ENCODE measurements at regions not wholly inside any gene's neighbourhood (a gene's known extent, or its start where the extent isn't known, plus 50 kb on each side); places are given as distances from the start of the nearest gene placed in this dataset.

GRCh38 chr2:204226305-204226880, 289.8 kb downstream of the ICOS start:
- DNase-seq (ENCODE audit: low read depth, low spot score), result no peak

- DNase-seq (ENCODE audit: low read depth, low spot score), result no peak
Observed at GRCh38 chr2:204228169-204228886, 291.8 kb downstream of the ICOS start.

- DNase-seq (ENCODE audit: low read depth, low spot score), result no peak
Observed at GRCh38 chr2:204234248-204234647, 297.7 kb downstream of the ICOS start.

GRCh38 chr2:204234879-204235278, 298.3 kb downstream of the ICOS start:
- no peak for DNase-seq (ENCODE audit: low read depth, low spot score)

- no peak for DNase-seq (ENCODE audit: low read depth, low spot score)
Observed at GRCh38 chr2:204237416-204237815, 300.9 kb downstream of the ICOS start.

GRCh38 chr2:204239411-204240165, 303.0 kb downstream of the ICOS start:
- DNase-seq (ENCODE audit: low read depth, low spot score), result no peak

- no peak for DNase-seq (ENCODE audit: low read depth, low spot score)
Observed at GRCh38 chr2:204240961-204241360, 304.3 kb upstream of the PARD3B start.

DNA sequence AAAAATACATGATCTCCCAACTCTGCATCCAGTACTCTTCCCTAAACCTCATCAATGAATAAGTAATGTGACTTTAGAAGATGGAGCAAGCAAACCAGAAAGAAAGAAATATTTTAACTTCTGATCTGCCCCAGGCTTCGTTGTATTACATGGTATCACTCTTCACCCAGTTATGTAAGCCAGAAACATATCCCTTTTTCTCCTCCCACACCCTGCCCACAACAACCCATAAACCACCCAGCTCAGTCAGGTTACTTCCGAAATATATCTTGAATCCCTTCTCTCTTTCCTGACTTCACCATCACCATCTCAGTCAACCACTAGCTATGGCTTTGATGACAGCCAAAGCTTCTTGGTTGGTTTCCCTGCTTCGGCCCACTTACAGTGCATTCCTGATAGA, 295.8 kb upstream of the PARD3B start:
- DNase-seq (ENCODE audit: low read depth, low spot score), result no peak

DNA sequence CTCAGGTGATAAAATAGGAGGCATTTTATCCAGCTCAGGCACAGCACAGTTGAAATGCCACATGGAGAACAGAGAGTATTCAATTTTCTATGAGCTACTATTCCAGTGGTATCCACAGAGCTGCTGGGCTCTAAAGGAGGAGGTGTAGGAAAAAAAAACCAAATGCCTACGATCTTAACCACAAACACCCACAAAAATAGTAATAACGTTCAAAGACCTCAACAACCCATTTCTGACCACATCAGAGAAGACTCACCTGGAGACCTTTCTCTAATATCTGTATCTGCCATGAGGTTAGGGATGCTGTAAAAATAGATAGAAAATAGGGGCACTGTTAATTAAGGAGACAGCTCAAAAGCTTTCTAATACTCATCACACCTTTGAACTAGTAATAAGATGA, 294.6 kb upstream of the PARD3B start:
- DNase-seq (ENCODE audit: low read depth, low spot score), result no peak

DNA sequence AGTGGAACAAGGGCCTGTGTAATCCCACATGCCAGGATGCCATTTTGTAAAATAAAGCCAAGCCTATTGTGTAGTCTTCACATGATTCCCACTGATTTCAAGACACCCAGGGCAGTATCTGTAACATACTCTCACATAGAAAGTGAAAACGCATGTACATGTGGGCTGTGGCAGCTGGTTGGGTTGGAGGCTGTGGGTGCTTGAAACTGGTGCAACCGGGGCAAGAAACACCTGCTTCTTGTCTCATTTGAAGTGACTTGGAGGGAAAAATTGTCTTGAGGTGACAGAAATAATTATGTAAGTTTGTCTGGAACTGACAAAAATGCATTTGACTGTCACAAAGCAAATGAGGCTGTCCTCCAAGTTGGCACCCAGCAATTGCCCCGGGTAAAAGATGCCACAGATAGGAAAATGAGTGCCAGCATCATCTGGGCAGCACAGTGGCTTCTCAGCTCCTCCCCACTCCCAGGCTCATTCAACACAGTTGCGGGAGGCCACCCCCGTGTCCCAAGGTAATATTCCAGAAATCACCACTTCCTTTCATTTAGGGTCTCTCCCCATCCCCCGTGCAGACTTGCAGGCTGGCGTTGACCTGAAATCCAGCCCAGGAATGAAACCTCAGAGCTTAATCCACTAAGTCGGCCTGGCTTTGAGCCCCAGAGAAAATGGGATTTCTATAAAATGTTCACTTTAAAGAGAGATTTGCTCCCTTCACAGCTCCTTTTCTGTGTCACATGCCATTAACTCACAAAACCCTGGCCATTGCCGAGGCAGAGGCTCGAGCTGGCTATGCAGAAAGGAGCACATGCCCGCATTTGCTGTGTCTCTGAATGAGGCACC, 293.9 kb upstream of the PARD3B start:
- no peak for DNase-seq (ENCODE audit: low read depth, low spot score)

DNA sequence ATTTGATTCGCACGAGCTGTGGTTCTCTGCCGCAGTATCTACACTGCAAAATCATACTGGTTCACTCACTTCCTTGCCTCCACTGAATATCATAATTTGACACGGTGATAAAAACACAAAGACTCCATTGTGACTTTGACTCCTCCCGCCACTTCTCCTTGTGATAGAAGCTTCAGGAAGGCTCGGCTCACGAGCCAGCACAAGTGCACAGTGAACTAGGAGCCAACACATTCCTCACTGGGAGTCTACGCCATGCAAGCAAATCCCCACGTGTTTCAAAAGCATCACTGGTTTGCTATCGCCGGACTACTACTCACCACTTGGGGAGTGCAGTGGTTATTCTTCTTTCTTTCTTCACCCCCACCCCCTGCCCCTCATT, 293.3 kb upstream of the PARD3B start:
- no peak for DNase-seq (ENCODE audit: low read depth, low spot score)

GRCh38 chr2:204255071-204255470, 290.2 kb upstream of the PARD3B start:
- DNase-seq (ENCODE audit: low read depth, low spot score), result no peak

DNA sequence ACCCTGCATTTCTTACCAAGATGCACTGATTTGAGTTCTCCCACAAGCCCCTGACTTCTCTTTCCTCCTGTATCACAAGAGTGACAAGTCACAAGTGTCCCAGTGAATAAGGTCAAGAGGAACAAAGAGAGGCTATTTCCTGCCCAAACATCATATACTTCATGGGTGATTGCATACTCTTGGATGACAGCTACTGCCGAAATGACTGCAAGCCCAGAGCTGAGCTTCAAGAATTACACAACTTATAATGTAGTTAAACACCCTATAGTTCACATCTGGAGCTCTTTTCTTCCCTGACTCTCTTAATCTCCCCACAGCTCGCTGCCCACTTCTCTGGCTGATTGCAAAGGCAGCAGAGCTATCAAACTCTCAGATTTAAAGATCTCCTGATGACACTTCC, 289.7 kb upstream of the PARD3B start:
- DNase-seq (ENCODE audit: low read depth, low spot score), result no peak

GRCh38 chr2:204257781-204258180, 287.5 kb upstream of the PARD3B start:
- no peak for DNase-seq (ENCODE audit: low read depth, low spot score)

GRCh38 chr2:204258890-204259289, 286.4 kb upstream of the PARD3B start:
- DNase-seq (ENCODE audit: low read depth, low spot score), result no peak

DNA sequence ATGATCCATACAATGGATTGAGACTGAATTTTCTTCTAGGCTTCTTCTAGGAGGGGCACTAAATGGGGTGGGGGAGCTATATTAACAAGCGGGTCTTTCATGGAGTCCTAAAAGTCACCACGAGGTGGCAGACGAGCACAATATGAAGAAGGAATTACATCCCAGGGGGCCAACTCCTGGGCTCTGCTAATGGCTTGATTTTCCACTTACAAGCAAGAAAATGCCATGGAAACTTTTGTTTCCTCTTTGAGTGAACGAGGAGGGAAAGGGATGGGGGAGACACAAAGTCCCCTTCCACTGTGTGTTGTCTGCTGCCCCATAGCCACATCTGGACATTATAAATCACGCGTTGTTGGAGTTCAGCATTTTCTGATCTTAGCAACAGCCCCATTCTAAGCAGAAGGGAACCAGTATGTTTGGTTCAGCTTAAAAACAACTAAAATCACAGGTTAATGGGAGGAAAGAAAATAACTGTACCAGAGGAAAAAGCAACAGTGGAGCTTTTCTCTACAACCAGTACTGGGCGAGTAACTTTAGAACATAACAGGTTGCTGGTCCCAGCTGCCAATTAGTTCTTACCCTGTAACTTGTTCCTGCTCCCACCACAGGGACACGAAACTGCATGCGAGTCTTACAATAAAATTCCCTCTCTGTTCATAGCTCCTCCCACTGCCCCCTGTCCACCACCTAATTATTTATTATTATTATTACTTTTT, 285.0 kb upstream of the PARD3B start:
- DNase-seq (ENCODE audit: low read depth, low spot score), result peak; percentile 4

GRCh38 chr2:204260901-204261300, 284.4 kb upstream of the PARD3B start:
- DNase-seq (ENCODE audit: low read depth, low spot score), result no peak

- DNase-seq (ENCODE audit: low read depth, low spot score), result no peak
Observed at GRCh38 chr2:204261846-204262245, 283.4 kb upstream of the PARD3B start.

GRCh38 chr2:204264085-204264553, 281.2 kb upstream of the PARD3B start:
- DNase-seq (ENCODE audit: low read depth, low spot score), result no peak

DNA sequence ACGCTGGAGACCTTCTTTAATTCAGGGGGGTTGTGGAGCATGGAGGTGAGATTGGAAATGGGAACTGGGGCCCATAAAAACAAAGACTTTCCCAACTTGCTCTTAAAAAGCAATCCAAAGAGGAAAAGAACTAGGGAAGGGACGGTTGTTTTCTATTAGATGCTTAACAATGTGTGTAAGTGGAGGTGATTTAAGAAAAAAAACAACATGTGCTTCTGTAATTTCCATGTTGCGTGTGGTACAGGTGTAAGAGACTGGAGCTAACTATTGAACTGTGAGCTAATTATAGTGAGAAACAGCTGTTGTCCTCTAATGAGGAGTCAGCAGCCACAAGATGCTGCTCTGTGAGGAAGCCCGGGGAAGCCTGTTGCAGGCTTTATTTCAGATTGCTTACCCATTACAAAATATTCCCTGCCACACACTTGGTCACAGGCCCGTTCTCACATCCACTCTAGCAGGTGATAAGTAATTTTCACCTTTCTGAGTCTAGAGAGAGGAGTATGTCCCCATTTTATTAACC, 280.6 kb upstream of the PARD3B start:
- DNase-seq (ENCODE audit: low read depth, low spot score), result no peak

- no peak for DNase-seq (ENCODE audit: low read depth, low spot score)
Observed at GRCh38 chr2:204265681-204266181, 279.5 kb upstream of the PARD3B start.

Data from activated naive CD8-positive, alpha-beta T cell treated with anti-CD3 and anti-CD28 coated beads, Interleukin-2, amount 50 U/mL, for 16 hours (primary cell).